Stomach (tissue), 8 donors: ENCODE measurements at regions not wholly inside any gene's neighbourhood (a gene's known extent, or its start where the extent isn't known, plus 50 kb on each side); places are given as distances from the start of the nearest gene placed in this dataset.
A peak's percentile ranks its signal among the peaks of the same experiment; 100 is the strongest.

Experiments used
- DNase-seq, 2 donors: peaks; one replicate each; pipeline versions ENCODE4 v3.0.0 to v3.0.0-alpha.2; 2013 to 2019
- H3K27ac ChIP-seq, 5 donors: fragments of 200-600 bp in 4 of 5; sonication (generic) in 4 of 5; one replicate each; pipeline ENCODE4 v1.5.1; 2013 to 2019; ENCODE audit warnings: mild to moderate bottlenecking in 1 of 5, moderate library complexity in 1 of 5
- H3K27me3 ChIP-seq, 3 donors: fragments of 200-600 bp; sonication (generic); one replicate each; pipeline ENCODE4 v1.5.1; 2017 to 2019; ENCODE audit warnings: mixed run types in 1 of 3
- H3K36me3 ChIP-seq, 4 donors: fragments of 200-600 bp; sonication (generic); 1 replicate in 3 of 4; 2 replicates in 1 of 4; pipeline ENCODE4 v1.5.1; 2016 to 2019
- H3K4me1 ChIP-seq, 4 donors: fragments of 200-600 bp; sonication (generic); one replicate each; pipeline ENCODE4 v1.5.1; 2016 to 2019
- H3K4me3 ChIP-seq, 4 donors: fragments of 200-600 bp; sonication (generic) in 3 of 4; one replicate each; pipeline ENCODE4 v1.5.1; 2016 to 2019; ENCODE audit warnings: mild to moderate bottlenecking in 1 of 4
- H3K9me3 ChIP-seq, 4 donors: fragments of 200-600 bp; sonication (generic); one replicate each; pipeline ENCODE4 v1.5.1; 2016 to 2019
- EP300 ChIP-seq: sonication (generic); formaldehyde crosslinking; IDR thresholded peaks from one replicate; pipeline ENCODE4 v1.6.1; 2017; ENCODE audit warnings: antibody characterized with exemption
- POLR2A ChIP-seq, 4 donors: fragments of 450-650 bp; IDR thresholded peaks; one replicate each; pipeline ENCODE4 v1.6.1; 2016; ENCODE audit warnings: antibody characterized with exemption in 4 of 4, control low read depth in 2 of 4, mild to moderate bottlenecking in 1 of 4, moderate library complexity in 1 of 4
- POLR2AphosphoS5 ChIP-seq, 3 donors: sonication (generic); formaldehyde crosslinking; IDR thresholded peaks; one replicate each; pipeline ENCODE4 v1.6.1; 2016; ENCODE audit warnings: antibody characterized with exemption in 3 of 3
- WGBS, 5 donors: extraction: QIAGEN DNeasy Blood & Tissue Kit in 3 of 5; methylation state at CpG; one replicate each; pipeline versions ENCODE4 v1.1.5 to v1.1.7; 2013 to 2018; 5-methylcytosine and 5-hydroxymethylcytosine counted together
- intact Hi-C: fragments of 100-400 bp; cut with DNase I; formaldehyde crosslinking; loops from one replicate; pipeline ENCODE4 v1.15.1; 2023; ENCODE audit warnings: low total_unique reads
- TF ChIP-seq, protein P1 (sequence below), 7 experiments: fragments of 450-650 bp in 4 of 7; fragments of 200-600 bp in 3 of 7; sonication (generic) in 3 of 7; IDR thresholded peaks; one replicate each; pipeline ENCODE4 v1.5.1; 2016 to 2019; ENCODE audit warnings: antibody characterized with exemption in 7 of 7, control low read depth in 2 of 7, mild to moderate bottlenecking in 1 of 7
- donor health status: healthy with polysubstance abuse.
- donor health status: Bipolar disorder and iron deficiency.
- donor health status: healthy.

DNA sequence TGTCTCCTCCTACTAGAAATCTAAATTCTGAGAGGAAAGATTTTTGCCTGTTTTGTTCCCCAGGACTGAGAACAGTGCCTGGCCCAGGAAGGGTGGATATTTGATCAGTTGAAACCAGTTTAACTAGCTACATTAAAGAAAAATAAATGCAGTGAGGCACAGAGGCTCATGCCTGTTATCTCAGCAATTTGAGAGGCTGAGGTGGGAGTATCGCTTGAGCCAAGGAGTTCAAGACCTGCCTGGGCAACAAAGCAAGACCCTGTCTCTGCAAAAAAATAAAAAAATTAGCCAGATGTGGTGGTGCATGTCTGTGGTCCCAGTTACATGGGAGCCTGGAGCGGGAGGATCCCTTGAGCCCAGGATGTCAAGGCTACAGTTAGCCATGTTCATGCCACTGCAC, 104.8 kb upstream of the CPEB4 start:
- H3K27me3 ChIP-seq, result no peaks in the 10 kb centered on the region
- WGBS, 5 donors, result 64 to 83% (median 70%) methylated on average over 2 of the region's 2 CpGs
- peak overlapping the region; percentile 50 to 88 (median 76) for H3K27ac ChIP-seq
- H3K4me3 ChIP-seq, result no peak overlapping the region
- H3K9me3 ChIP-seq, result no peaks in the 10 kb centered on the region
- peak in 1 of 2 donors; percentile 34 for DNase-seq
- TF ChIP-seq EP300 (no peak), POLR2AphosphoS5 (IDR thresholded peaks at IDR 0.05) (no peak), POLR2A (IDR thresholded peaks at IDR 0.05) (no peak)
- TF ChIP-seq, protein P1, sequence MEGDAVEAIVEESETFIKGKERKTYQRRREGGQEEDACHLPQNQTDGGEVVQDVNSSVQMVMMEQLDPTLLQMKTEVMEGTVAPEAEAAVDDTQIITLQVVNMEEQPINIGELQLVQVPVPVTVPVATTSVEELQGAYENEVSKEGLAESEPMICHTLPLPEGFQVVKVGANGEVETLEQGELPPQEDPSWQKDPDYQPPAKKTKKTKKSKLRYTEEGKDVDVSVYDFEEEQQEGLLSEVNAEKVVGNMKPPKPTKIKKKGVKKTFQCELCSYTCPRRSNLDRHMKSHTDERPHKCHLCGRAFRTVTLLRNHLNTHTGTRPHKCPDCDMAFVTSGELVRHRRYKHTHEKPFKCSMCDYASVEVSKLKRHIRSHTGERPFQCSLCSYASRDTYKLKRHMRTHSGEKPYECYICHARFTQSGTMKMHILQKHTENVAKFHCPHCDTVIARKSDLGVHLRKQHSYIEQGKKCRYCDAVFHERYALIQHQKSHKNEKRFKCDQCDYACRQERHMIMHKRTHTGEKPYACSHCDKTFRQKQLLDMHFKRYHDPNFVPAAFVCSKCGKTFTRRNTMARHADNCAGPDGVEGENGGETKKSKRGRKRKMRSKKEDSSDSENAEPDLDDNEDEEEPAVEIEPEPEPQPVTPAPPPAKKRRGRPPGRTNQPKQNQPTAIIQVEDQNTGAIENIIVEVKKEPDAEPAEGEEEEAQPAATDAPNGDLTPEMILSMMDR (IDR thresholded peaks at IDR 0.05), result no peak
- H3K36me3 ChIP-seq, result no peaks in the 10 kb centered on the region
- intact Hi-C loops, result no loop called here
- H3K4me1 ChIP-seq, result peaks cover 20 to 53% (median 34%) of the 10 kb centered on the region in 4 donors

DNA sequence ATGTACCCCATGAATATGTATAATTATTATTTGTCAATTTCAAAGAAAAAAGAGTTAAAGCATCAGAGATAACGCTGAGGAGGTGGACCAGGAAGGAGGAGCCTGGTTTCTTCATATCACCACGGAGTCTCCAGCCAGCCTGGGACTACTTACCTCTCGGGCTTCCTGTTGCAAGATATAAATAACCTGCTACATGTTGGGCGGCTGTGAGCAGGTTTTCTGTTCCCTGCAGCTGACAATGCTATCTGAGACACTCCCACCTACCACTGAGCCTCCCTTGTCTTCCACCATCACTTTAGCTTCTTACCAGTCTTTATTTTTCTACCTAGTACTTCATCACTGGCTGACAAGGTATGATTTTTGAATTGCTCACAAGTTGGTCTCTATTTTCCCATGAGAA, 102.7 kb upstream of the CPEB4 start:
- Histone ChIP-seq H3K36me3 (no peaks in the 10 kb centered on the region), H3K27ac (peak overlapping the region; percentile 3 to 73 (median 38)), H3K4me3 (no peak overlapping the region), H3K27me3 (no peaks in the 10 kb centered on the region), H3K9me3 (no peaks in the 10 kb centered on the region), H3K4me1 (peaks cover 20 to 44% (median 31%) of the 10 kb centered on the region in 4 donors)
- intact Hi-C loops, result no loop called here
- WGBS, 5 donors, result 22 to 58% (median 46%) methylated on average over 4 of the region's 4 CpGs
- no peak for DNase-seq
- TF ChIP-seq POLR2A (IDR thresholded peaks at IDR 0.05), result no peak

DNA sequence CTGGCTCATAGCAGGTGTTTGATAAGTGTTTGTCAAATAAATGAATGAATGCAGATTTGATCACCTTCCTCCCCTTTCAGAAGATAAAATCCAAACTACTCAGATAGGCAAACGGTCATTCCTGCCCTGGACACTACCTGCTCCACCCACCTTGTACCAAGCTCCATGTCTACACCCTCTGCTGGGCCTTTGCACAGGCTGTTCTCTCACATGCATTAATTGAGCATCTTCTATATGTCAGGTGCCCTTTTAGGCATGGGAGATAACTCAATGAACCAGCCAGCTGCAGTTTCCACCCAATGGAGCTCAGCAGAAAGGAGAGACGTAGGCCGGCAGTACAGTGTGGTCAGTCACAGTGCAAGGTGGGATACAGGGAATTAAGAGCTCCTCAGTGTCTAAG, 102.3 kb upstream of the CPEB4 start:
- peaks cover 17 to 39% (median 26%) of the 10 kb centered on the region in 4 donors for H3K4me1 ChIP-seq
- peak overlapping the region in 4 of 5 donors; percentile 3 to 68 (median 27) for H3K27ac ChIP-seq
- no peaks in the 10 kb centered on the region for H3K27me3 ChIP-seq
- no peaks in the 10 kb centered on the region for H3K36me3 ChIP-seq
- no peak overlapping the region for H3K4me3 ChIP-seq
- TF ChIP-seq POLR2A (IDR thresholded peaks at IDR 0.05), result no peak
- 53 to 75% (median 69%) methylated on average over 3 of the region's 3 CpGs for WGBS, 5 donors
- no peaks in the 10 kb centered on the region for H3K9me3 ChIP-seq
- DNase-seq, result no peak
- intact Hi-C loops, result no loop called here

DNA sequence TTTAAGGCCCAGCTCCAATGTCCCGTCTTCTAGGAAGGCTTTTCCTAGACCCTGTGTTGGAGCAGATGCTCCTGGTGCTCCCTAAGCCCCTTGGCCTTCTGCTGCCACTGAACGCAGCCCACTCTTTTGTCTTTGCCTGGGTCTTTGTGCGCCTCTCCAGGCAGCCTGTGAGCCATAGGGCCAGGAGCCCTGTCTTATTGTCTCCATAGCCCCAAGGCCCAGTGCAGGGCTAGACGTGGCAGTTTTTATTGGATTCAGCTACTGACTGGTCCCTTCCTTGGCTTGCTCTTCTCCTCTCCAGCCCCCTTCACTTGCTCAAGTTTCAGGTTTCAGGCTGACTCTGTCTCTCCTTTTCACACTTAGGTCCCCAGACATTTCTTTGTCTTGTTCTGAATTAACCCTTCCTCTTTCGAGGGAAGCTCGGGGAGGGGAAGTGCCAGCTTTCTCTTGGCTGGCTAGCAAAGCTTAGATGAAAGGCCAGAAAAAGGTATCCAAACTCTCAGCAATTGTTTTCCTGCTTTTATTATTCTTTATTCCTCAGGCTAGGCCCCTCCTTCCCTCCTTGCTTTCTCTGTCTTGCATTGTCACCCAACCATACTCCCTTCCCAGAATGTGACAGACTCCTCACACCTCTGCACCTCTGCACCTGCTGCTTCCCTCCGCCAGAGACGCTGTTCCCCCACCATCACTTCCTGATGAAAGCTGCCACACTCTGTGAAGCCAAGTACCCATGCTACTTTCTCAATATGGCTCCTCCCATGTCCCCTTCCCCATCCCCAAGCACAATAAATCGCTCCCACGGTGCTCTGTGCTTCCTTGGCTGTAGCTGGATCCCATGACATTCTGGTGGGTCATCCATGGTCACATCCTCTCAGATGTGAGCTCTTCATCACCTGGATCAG, 101.6 kb upstream of the CPEB4 start:
- no peak overlapping the region for H3K4me3 ChIP-seq
- H3K27me3 ChIP-seq, result no peaks in the 10 kb centered on the region
- intact Hi-C loops, result no loop called here
- H3K36me3 ChIP-seq, result no peaks in the 10 kb centered on the region
- no peaks in the 10 kb centered on the region for H3K9me3 ChIP-seq
- WGBS, 5 donors, result 79 to 87% (median 83%) methylated on average over 10 of the region's 10 CpGs
- peak overlapping the region in 3 of 5 donors; percentile 20 to 68 (median 34) for H3K27ac ChIP-seq
- peaks cover 11 to 33% (median 21%) of the 10 kb centered on the region in 4 donors for H3K4me1 ChIP-seq
- TF ChIP-seq POLR2AphosphoS5 (IDR thresholded peaks at IDR 0.05) (no peak), POLR2A (IDR thresholded peaks at IDR 0.05) (no peak), EP300 (no peak)
- TF ChIP-seq, protein P1 (IDR thresholded peaks at IDR 0.05), result no peak
- DNase-seq, result no peak

DNA sequence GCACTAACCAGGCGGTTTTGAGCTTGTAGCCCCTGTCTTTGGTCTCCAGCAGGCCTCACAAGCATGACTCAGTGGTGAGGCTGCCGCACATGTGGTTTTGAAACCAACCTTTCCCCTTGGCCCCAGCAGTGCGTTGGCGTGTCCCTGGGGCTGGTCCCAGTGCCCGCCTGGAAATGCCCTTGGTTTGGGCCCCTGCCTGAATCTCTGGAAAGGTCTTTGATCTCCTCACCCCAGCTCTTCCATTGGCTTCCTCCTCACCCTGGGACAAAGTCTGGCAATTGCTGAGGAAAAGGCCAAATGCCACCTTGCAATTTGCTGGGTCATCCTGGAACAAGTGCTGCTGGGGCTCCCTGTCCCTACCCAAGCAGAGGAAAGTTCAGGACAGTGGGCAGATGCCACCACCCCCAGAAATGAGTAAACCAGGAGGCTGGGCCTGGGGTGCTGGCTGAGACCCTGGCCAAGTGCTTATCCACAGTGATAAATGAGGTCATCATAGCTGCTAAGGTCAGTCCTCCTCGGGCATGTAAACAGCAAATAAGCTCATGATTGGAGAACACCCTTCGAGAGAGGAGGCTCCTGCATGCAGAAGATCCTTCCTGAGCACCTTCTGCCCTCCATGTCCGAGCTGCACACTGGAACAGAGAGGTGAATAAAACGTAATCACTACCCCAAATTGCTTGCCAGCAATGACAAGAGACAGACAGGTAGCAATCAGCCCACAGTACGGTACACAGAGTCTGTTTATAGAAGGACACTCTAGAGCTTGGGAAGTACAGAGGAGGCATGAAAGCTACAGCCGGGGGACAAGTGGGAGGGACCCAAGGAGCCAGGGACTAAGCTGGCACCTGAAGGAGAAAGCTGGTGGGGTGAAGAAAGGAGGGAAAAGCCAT, 98.9 kb upstream of the CPEB4 start:
- peaks cover 7 to 20% (median 12%) of the 10 kb centered on the region in 4 donors for H3K4me1 ChIP-seq
- peak overlapping the region in 1 of 5 donors; percentile 6 for H3K27ac ChIP-seq
- no peaks in the 10 kb centered on the region for H3K27me3 ChIP-seq
- TF ChIP-seq, protein P1 (IDR thresholded peaks at IDR 0.05), result no peak
- TF ChIP-seq POLR2A (IDR thresholded peaks at IDR 0.05) (no peak), POLR2AphosphoS5 (IDR thresholded peaks at IDR 0.05) (no peak), EP300 (no peak)
- intact Hi-C loops, result no loop called here
- 69 to 84% (median 71%) methylated on average over 11 of the region's 11 CpGs for WGBS, 5 donors
- H3K9me3 ChIP-seq, result no peaks in the 10 kb centered on the region
- no peaks in the 10 kb centered on the region for H3K36me3 ChIP-seq
- no peak overlapping the region for H3K4me3 ChIP-seq
- peak in 1 of 2 donors; percentile 25 for DNase-seq
